HepG2 (cell line): ENCODE measurements at regions not wholly inside any gene's neighbourhood (a gene's known extent, or its start where the extent isn't known, plus 50 kb on each side); places are given as distances from the start of the nearest gene placed in this dataset.

Source experiments
- ATAC-seq: fragments of 200-7000 bp; cut with Tn5 transposase; 3 replicates; pipeline ENCODE4 v1.9.1; 2020; ENCODE audit warnings: mild to moderate bottlenecking, moderate library complexity
- BruUV-seq: library from RNA; stranded (reverse); fragments of 400-500 nt; replicated peaks from 2 replicates; lab custom pipeline; 2021; lab: Mats Ljungman, UMichigan
- CTCF ChIA-PET: fragments of 300-600 bp; formaldehyde crosslinking; extraction: SDS; loops from one replicate; lab custom pipeline; 2021; ENCODE audit warnings: low total read pairs, inconsistent platforms, low intra/inter-chr PET ratio; lab: Yijun Ruan, JAX
- POLR2A ChIA-PET: fragments of 350-600 bp; sonication (Branson Sonifier 250); formaldehyde crosslinking; loops from one replicate; lab custom pipeline; 2020; ENCODE audit warnings: antibody characterized with exemption, inconsistent platforms; lab: Yijun Ruan, JAX
- DNase-seq: peaks from one replicate; pipeline ENCODE4 v3.0.0-alpha.2; 2015; ENCODE audit warnings: low spot score
- FAIRE-seq: peaks from 3 replicates; lab custom pipeline; 2011; peaks lifted over from hg19 to GRCh38; lab: Jason Lieb, UNC
- H2AFZ ChIP-seq: one replicate; pipeline ENCODE4 v1.6.1; 2011; ENCODE audit warnings: low read length, inconsistent platforms
- H3K27ac ChIP-seq: fragments of 300-600 bp; 3 replicates; pipeline ENCODE4 v1.8.0; 2011; ENCODE audit warnings: mixed run types, mild to moderate bottlenecking, mixed read lengths, low read length, inconsistent platforms; ENCODE audit not compliant: insufficient read depth; ENCODE audit errors: extremely low read length
- H3K27me3 ChIP-seq, 2 experiments: fragments of 200-600 bp in 1 of 2; 2 replicates in 1 of 2; 3 replicates in 1 of 2; pipeline versions ENCODE4 v1.6.0 to v1.8.0; 2011; ENCODE audit warnings: low read length in 2 of 2, mild to moderate bottlenecking in 2 of 2, moderate library complexity in 2 of 2, inconsistent platforms in 1 of 2; ENCODE audit not compliant: insufficient read depth in 2 of 2, control insufficient read depth in 1 of 2
- H3K36me3 ChIP-seq, 2 experiments: fragments of 200-600 bp in 1 of 2; replicated peaks in 1 of 2; 2 replicates in 1 of 2; 3 replicates in 1 of 2; pipeline versions ENCODE4 v1.5.1 to v1.8.0; 2011; ENCODE audit warnings: low read length in 2 of 2, inconsistent platforms in 1 of 2; ENCODE audit not compliant: insufficient read depth in 2 of 2, control insufficient read depth in 1 of 2
- H3K4me1 ChIP-seq: 2 replicates; pipeline ENCODE4 v1.5.1; 2012; ENCODE audit warnings: low read length, inconsistent platforms; ENCODE audit not compliant: insufficient read depth
- H3K4me2 ChIP-seq: 2 replicates; pipeline ENCODE4 v1.6.0; 2011; ENCODE audit warnings: low read depth, low read length, inconsistent platforms
- H3K4me3 ChIP-seq, 3 experiments: fragments of 200-600 bp in 1 of 3; sonication (generic), shearing (Covaris generic) in 1 of 3; replicated peaks in 1 of 3; 2 replicates each; pipeline ENCODE4 v1.5.1; 2011 to 2016; ENCODE audit warnings: low read length in 3 of 3, inconsistent platforms in 2 of 3, low read depth in 2 of 3, mild to moderate bottlenecking in 2 of 3, control low read depth in 1 of 3, mixed read lengths in 1 of 3; ENCODE audit not compliant: insufficient read depth in 1 of 3
- H3K79me2 ChIP-seq: one replicate; pipeline ENCODE4 v1.6.1; 2011; ENCODE audit warnings: low read length, inconsistent platforms; ENCODE audit not compliant: insufficient read depth
- H3K9ac ChIP-seq: 2 replicates; pipeline ENCODE4 v1.6.0; 2011; ENCODE audit warnings: mild to moderate bottlenecking, low read depth, low read length, inconsistent platforms; ENCODE audit not compliant: insufficient read depth
- H3K9me3 ChIP-seq: 2 replicates; pipeline ENCODE4 v1.5.1; 2012; ENCODE audit warnings: mild to moderate bottlenecking, low read length
- H4K20me1 ChIP-seq: 2 replicates; pipeline ENCODE4 v1.6.0; 2011; ENCODE audit warnings: inconsistent platforms, mild to moderate bottlenecking, low read length, moderate library complexity; ENCODE audit not compliant: insufficient read depth
- HINFP ChIP-seq: sonication (generic); formaldehyde crosslinking; IDR thresholded peaks from 2 replicates; pipeline ENCODE4 v1.4.0; 2020; ENCODE audit warnings: low read depth, mild to moderate bottlenecking, missing genetic modification reagents
- MZF1 ChIP-seq: sonication (generic); formaldehyde crosslinking; IDR thresholded peaks from 2 replicates; pipeline ENCODE4 v1.8.1; 2023; ENCODE audit warnings: mild to moderate bottlenecking, missing genetic modification reagents, borderline replicate concordance
- RAD51 ChIP-seq: fragments of 450-650 bp; IDR thresholded peaks from 2 replicates; pipeline ENCODE4 v1.6.1; 2016; ENCODE audit warnings: borderline replicate concordance
- RFXAP ChIP-seq: sonication (generic); formaldehyde crosslinking; IDR thresholded peaks from 2 replicates; pipeline ENCODE4 v1.4.0; 2020; ENCODE audit warnings: missing genetic modification reagents, borderline replicate concordance
- XBP1 ChIP-seq: sonication (generic); formaldehyde crosslinking; IDR thresholded peaks from 2 replicates; pipeline ENCODE4 v1.5.0; 2020; ENCODE audit warnings: missing genetic modification reagents
- ZNF839 ChIP-seq: sonication (generic); formaldehyde crosslinking; IDR thresholded peaks from 2 replicates; pipeline ENCODE4 v1.4.0; 2020; ENCODE audit warnings: missing genetic modification reagents, mild to moderate bottlenecking, borderline replicate concordance
- WGBS: methylation state at CpG from one replicate; pipeline ENCODE4 v1.1.6; 2017; ENCODE audit warnings: low lambda C conversion rate; 5-methylcytosine and 5-hydroxymethylcytosine counted together
- in situ Hi-C: cut with HindIII; loops from 2 replicates; pipeline ENCODE4 v1.10.0; 2017; ENCODE audit warnings: low pct_unique_long_range_greater_than_20kb; ENCODE audit not compliant: extremely low pct_ligation_motif_present
- intact Hi-C: fragments of 100-400 bp; cut with micrococcal nuclease; formaldehyde crosslinking; loops from one replicate; pipeline ENCODE4 v1.10.0; 2022; ENCODE audit not compliant: unreplicated experiment
- TF ChIP-seq, protein P1 (sequence below): sonication (generic); formaldehyde crosslinking; conservative IDR thresholded peaks from 2 replicates; pipeline ENCODE4 v1.8.1; 2023; ENCODE audit warnings: missing genetic modification reagents
- TF ChIP-seq, protein P2 (sequence below): sonication (generic); formaldehyde crosslinking; IDR thresholded peaks from 2 replicates; pipeline ENCODE4 v1.5.0; 2020; ENCODE audit warnings: missing genetic modification reagents

DNA sequence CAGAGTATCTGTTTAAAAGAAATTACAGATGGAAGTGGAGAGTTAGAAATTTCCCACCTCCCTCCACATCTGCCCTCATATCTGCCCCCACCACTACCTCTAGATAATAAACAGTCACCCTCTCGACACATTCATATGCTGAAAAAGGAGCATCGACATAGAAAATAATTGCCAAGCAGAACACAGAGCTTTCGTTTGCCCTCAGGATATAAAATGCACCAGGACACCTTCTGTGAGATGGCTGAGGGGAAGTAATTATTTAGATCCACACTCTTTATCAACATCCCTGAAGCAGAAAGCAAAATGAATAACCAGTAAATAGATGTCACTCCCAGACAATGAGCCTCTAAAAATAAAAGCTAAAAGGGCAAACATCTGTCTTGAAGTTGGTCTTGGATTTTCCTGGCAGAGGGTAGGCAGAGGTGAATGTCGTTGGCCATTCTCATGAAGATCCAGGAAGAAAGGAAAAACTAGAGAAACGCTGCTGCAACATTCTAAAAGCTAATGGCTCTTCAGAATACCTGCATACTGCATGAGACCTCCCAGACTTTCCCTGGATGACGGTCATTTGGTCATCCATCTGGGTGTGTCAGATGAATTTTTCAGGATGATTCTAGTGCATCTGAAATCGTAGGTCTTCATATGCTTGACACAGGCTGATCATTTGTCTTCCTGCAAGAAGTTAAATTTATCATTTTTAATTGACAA is 527.5 kb downstream of the RFC3 start:
- Histone ChIP-seq H3K79me2 (no peaks in the 10 kb centered on the region), H2AFZ (no peak overlapping the region), H3K4me3 (no peak overlapping the region), H3K27me3 (peaks cover 0 to 5% of the 10 kb centered on the region in 2 experiments; a peak in 2 of 5 replicates), H3K27ac (no peak overlapping the region)
- intact Hi-C loops, result no loop called here
- no TSS peak for BruUV-seq
- TF ChIP-seq MZF1 (CRISPR knock-in tag), result no peak
- TF ChIP-seq XBP1 (CRISPR knock-in tag), result no peak
- TF ChIP-seq RAD51, result no peak
- no peak for TF ChIP-seq RFXAP (CRISPR knock-in tag)
- TF ChIP-seq, protein P1, sequence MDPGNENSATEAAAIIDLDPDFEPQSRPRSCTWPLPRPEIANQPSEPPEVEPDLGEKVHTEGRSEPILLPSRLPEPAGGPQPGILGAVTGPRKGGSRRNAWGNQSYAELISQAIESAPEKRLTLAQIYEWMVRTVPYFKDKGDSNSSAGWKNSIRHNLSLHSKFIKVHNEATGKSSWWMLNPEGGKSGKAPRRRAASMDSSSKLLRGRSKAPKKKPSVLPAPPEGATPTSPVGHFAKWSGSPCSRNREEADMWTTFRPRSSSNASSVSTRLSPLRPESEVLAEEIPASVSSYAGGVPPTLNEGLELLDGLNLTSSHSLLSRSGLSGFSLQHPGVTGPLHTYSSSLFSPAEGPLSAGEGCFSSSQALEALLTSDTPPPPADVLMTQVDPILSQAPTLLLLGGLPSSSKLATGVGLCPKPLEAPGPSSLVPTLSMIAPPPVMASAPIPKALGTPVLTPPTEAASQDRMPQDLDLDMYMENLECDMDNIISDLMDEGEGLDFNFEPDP (CRISPR knock-in tag), result no peak
- no peak for TF ChIP-seq ZNF839 (CRISPR knock-in tag)
- no peak for TF ChIP-seq HINFP
- TF ChIP-seq, protein P2, sequence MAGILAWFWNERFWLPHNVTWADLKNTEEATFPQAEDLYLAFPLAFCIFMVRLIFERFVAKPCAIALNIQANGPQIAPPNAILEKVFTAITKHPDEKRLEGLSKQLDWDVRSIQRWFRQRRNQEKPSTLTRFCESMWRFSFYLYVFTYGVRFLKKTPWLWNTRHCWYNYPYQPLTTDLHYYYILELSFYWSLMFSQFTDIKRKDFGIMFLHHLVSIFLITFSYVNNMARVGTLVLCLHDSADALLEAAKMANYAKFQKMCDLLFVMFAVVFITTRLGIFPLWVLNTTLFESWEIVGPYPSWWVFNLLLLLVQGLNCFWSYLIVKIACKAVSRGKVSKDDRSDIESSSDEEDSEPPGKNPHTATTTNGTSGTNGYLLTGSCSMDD (CRISPR knock-in tag), result no peak
- TF ChIP-seq, all 625 proteins: peak for 0
- no peak for ATAC-seq
- Histone ChIP-seq H3K9me3 (no peaks in the 10 kb centered on the region), H4K20me1 (no peaks in the 10 kb centered on the region), H3K9ac (no peak overlapping the region), H3K36me3 (no peaks in the 10 kb centered on the region), H3K4me1 (0 out of 2 replicates have a peak, but pooled peaks cover 7% of the 10 kb centered on the region), H3K4me2 (no peak overlapping the region)
- no peak for DNase-seq
- CTCF ChIA-PET, result no interaction called here
- no peak for FAIRE-seq
- in situ Hi-C loops, result no loop called here
- 5% methylated on average over 7 of the region's 7 CpGs for WGBS
- POLR2A ChIA-PET, result no interaction called here
